WTC11 (cell line): ENCODE measurements at regions not wholly inside any gene's neighbourhood (a gene's known extent, or its start where the extent isn't known, plus 50 kb on each side); places are given as distances from the start of the nearest gene placed in this dataset.

Experiments
- ATAC-seq: fragments of 200-7000 bp; cut with Tn5 transposase; 2 replicates; pipeline ENCODE4 v1.10.0; 2021; ENCODE audit warnings: mild to moderate bottlenecking, moderate library complexity
- CTCF ChIA-PET: fragments of 300-600 bp; sonication (Branson Sonifier 250); formaldehyde crosslinking; loops from one replicate; lab custom pipeline; 2021; ENCODE audit warnings: antibody characterized with exemption; lab: Charles Lee
- POLR2A ChIA-PET: fragments of 350-600 bp; sonication (Branson Sonifier 250); formaldehyde crosslinking; loops from one replicate; lab custom pipeline; 2021; ENCODE audit warnings: antibody characterized with exemption; lab: Charles Lee
- DNase-seq: peaks from one replicate; pipeline ENCODE4 v3.0.0; 2021; ENCODE audit warnings: low spot score
- H3K27ac Mint-ChIP-seq: 2 replicates; pipeline ENCODE4 v1.8.0; 2021; ENCODE audit warnings: mixed read lengths
- H3K27me3 Mint-ChIP-seq: 2 replicates; pipeline ENCODE4 v1.8.0; 2021; ENCODE audit warnings: low read depth, mild to moderate bottlenecking, moderate library complexity, mixed read lengths
- H3K36me3 Mint-ChIP-seq: 2 replicates; pipeline ENCODE4 v1.8.0; 2021; ENCODE audit warnings: mixed read lengths
- H3K4me1 Mint-ChIP-seq: 2 replicates; pipeline ENCODE4 v1.8.0; 2022; ENCODE audit warnings: mixed read lengths
- H3K4me3 Mint-ChIP-seq: 2 replicates; pipeline ENCODE4 v1.8.0; 2021; ENCODE audit warnings: mild to moderate bottlenecking, moderate library complexity, mixed read lengths
- H3K9me3 Mint-ChIP-seq: 2 replicates; pipeline ENCODE4 v1.8.0; 2021; ENCODE audit warnings: mixed read lengths
- ATF2 ChIP-seq: sonication (generic); formaldehyde crosslinking; IDR thresholded peaks from 2 replicates; pipeline ENCODE4 v1.8.1; 2022; ENCODE audit warnings: low read depth, missing genetic modification reagents, borderline replicate concordance
- ATF3 ChIP-seq: sonication (generic); formaldehyde crosslinking; conservative IDR thresholded peaks from 2 replicates; pipeline ENCODE4 v1.8.1; 2022; ENCODE audit warnings: mild to moderate bottlenecking, missing genetic modification reagents
- ATF6 ChIP-seq: sonication (generic); formaldehyde crosslinking; IDR thresholded peaks from 2 replicates; pipeline ENCODE4 v1.8.1; 2023; ENCODE audit warnings: mild to moderate bottlenecking, missing genetic modification reagents
- CBFB ChIP-seq: sonication (generic); formaldehyde crosslinking; IDR thresholded peaks from 2 replicates; pipeline ENCODE4 v1.8.1; 2022; ENCODE audit warnings: mild to moderate bottlenecking, low read depth, missing genetic modification reagents
- EMX1 ChIP-seq: fragments of 250-450 bp; sonication (Bioruptor Pico); IDR thresholded peaks from 2 replicates; pipeline ENCODE4 v1.8.0; 2021; ENCODE audit warnings: mild to moderate bottlenecking
- ESRRA ChIP-seq: sonication (generic); formaldehyde crosslinking; IDR thresholded peaks from 2 replicates; pipeline ENCODE4 v1.8.1; 2022; ENCODE audit warnings: mild to moderate bottlenecking, missing genetic modification reagents, borderline replicate concordance
- FOXP1 ChIP-seq: sonication (generic); formaldehyde crosslinking; IDR thresholded peaks from 2 replicates; pipeline ENCODE4 v1.8.0; 2022; ENCODE audit warnings: missing genetic modification reagents, mild to moderate bottlenecking, moderate library complexity, borderline replicate concordance
- GABPB1 ChIP-seq: sonication (generic); formaldehyde crosslinking; IDR thresholded peaks from 2 replicates; pipeline ENCODE4 v1.8.1; 2023; ENCODE audit warnings: mild to moderate bottlenecking, missing genetic modification reagents
- IRF2 ChIP-seq: sonication (generic); formaldehyde crosslinking; IDR thresholded peaks from 2 replicates; pipeline ENCODE4 v1.8.0; 2022; ENCODE audit warnings: low read depth, missing genetic modification reagents, borderline replicate concordance
- KAT7 ChIP-seq: sonication (generic); formaldehyde crosslinking; IDR thresholded peaks from 2 replicates; pipeline ENCODE4 v1.8.1; 2023; ENCODE audit warnings: missing genetic modification reagents, mild to moderate bottlenecking, borderline replicate concordance
- MAX ChIP-seq: sonication (generic); formaldehyde crosslinking; IDR thresholded peaks from 2 replicates; pipeline ENCODE4 v1.8.0; 2022; ENCODE audit warnings: mild to moderate bottlenecking, missing genetic modification reagents
- MXD4 ChIP-seq: fragments of 250-450 bp; sonication (Bioruptor Pico); IDR thresholded peaks from 2 replicates; pipeline ENCODE4 v1.8.0; 2021; ENCODE audit warnings: mild to moderate bottlenecking, moderate library complexity, borderline replicate concordance
- MYBL2 ChIP-seq: sonication (generic); formaldehyde crosslinking; IDR thresholded peaks from 2 replicates; pipeline ENCODE4 v1.8.1; 2023; ENCODE audit warnings: mild to moderate bottlenecking, moderate library complexity, missing genetic modification reagents
- NFE2L1 ChIP-seq: sonication (generic); formaldehyde crosslinking; IDR thresholded peaks from 2 replicates; pipeline ENCODE4 v1.8.1; 2023; ENCODE audit warnings: missing genetic modification reagents
- NFYB ChIP-seq: sonication (generic); formaldehyde crosslinking; conservative IDR thresholded peaks from 2 replicates; pipeline ENCODE4 v1.8.0; 2022; ENCODE audit warnings: low read depth, missing genetic modification reagents
- OVOL2 ChIP-seq: fragments of 250-450 bp; sonication (Bioruptor Pico); IDR thresholded peaks from 2 replicates; pipeline ENCODE4 v1.9.0; 2021; ENCODE audit warnings: mild to moderate bottlenecking, borderline replicate concordance
- PREB ChIP-seq: sonication (generic); formaldehyde crosslinking; IDR thresholded peaks from 2 replicates; pipeline ENCODE4 v1.8.1; 2022; ENCODE audit warnings: mild to moderate bottlenecking, missing genetic modification reagents, moderate library complexity, borderline replicate concordance
- SMAD3 ChIP-seq: sonication (generic); formaldehyde crosslinking; IDR thresholded peaks from 2 replicates; pipeline ENCODE4 v1.8.0; 2022; ENCODE audit warnings: missing genetic modification reagents, mild to moderate bottlenecking, borderline replicate concordance
- USF2 ChIP-seq: sonication (generic); formaldehyde crosslinking; IDR thresholded peaks from 2 replicates; pipeline ENCODE4 v1.8.1; 2023; ENCODE audit warnings: mild to moderate bottlenecking, missing genetic modification reagents, moderate library complexity
- ZNF281 ChIP-seq: sonication (generic); formaldehyde crosslinking; IDR thresholded peaks from 2 replicates; pipeline ENCODE4 v1.8.0; 2023; ENCODE audit warnings: mild to moderate bottlenecking, missing genetic modification reagents
- ZNF425 ChIP-seq: fragments of 250-450 bp; sonication (Bioruptor Pico); conservative IDR thresholded peaks from 2 replicates; pipeline ENCODE4 v1.9.0; 2021; ENCODE audit warnings: mild to moderate bottlenecking
- ZNF532 ChIP-seq: fragments of 250-450 bp; sonication (Bioruptor Pico); IDR thresholded peaks from 2 replicates; pipeline ENCODE4 v1.9.0; 2021; ENCODE audit warnings: mild to moderate bottlenecking, borderline replicate concordance
- ZNF671 ChIP-seq: fragments of 250-450 bp; sonication (Bioruptor Pico); IDR thresholded peaks from 2 replicates; pipeline ENCODE4 v1.8.0; 2021; ENCODE audit warnings: mild to moderate bottlenecking

- TF ChIP-seq ZNF425 (CRISPR knock-in tag) (no peak), KAT7 (CRISPR knock-in tag) (no peak), MYBL2 (CRISPR knock-in tag) (no peak), MXD4 (CRISPR knock-in tag) (no peak), CBFB (CRISPR knock-in tag) (no peak), ATF3 (no peak), SMAD3 (no peak), EMX1 (CRISPR knock-in tag) (no peak), IRF2 (no peak), ESRRA (no peak), GABPB1 (no peak), ZNF281 (CRISPR knock-in tag) (no peak), ZNF671 (CRISPR knock-in tag) (no peak)
Observed at GRCh38 chr2:142805244-142805643, 72.2 kb upstream of the KYNU start (continued).

- Mint-ChIP-seq H3K4me3 (no peak overlapping the region), H3K27me3 (no peaks in the 10 kb centered on the region), H3K4me1 (no peaks in the 10 kb centered on the region), H3K9me3 (peaks cover 5% of the 10 kb centered on the region), H3K27ac (no peak overlapping the region), H3K36me3 (no peaks in the 10 kb centered on the region)
- DNase-seq = no peak
- POLR2A ChIA-PET = no interaction called here
- CTCF ChIA-PET = no interaction called here
- ATAC-seq = no peak
- TF ChIP-seq NFE2L1 = no peak
- no peak for TF ChIP-seq OVOL2 (CRISPR knock-in tag)
- TF ChIP-seq MAX = no peak
- TF ChIP-seq ZNF532 (CRISPR knock-in tag) = no peak
- TF ChIP-seq ATF2 (CRISPR knock-in tag) = no peak
- TF ChIP-seq ATF6 = no peak
- no peak for TF ChIP-seq NFYB (CRISPR knock-in tag)
- no peak for TF ChIP-seq PREB
- TF ChIP-seq USF2 = no peak
- no peak for TF ChIP-seq FOXP1 (CRISPR knock-in tag)
- no peak for TF ChIP-seq SMAD3
Observed at GRCh38 chr2:142803158-142803557, 74.3 kb upstream of the KYNU start.
